GM18517 (cell line): ENCODE measurements at regions not wholly inside any gene's neighbourhood (a gene's known extent, or its start where the extent isn't known, plus 50 kb on each side); places are given as distances from the start of the nearest gene placed in this dataset.
"Not testable (repeated sequence)": the region's sequence is repeated elsewhere in the genome, so short reads cannot be mapped to it uniquely, and the experiment has no call there.

ENCODE experiments used
- ATAC-seq: cut with Tn5 transposase; IDR thresholded peaks from one replicate; pipeline ENCODE4 v1.9.1; 2021; ENCODE audit warnings: mild to moderate bottlenecking, moderate library complexity; ENCODE audit not compliant: unreplicated experiment

DNA sequence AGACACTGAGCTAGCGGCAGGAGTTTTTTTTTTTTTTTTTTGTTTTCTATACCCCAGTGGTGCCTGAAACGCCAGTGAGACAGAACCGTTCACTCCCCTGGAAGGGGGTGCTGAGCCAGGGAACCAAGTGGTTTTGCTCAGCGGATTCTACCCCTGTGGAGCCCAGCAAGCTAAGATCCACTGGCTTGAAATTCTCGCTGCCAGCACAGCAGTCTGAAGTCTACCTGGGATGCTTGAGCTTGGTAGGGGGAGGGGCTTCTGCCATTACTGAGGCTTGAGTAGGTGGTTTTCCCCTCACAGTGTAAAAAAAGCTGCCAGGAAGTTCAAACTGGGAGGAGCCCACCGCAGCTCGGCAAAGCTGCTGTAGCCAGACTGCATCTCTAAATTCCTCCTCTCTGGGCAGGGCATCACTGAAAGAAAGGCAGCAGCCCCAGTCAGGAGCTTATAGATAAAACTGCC, 173.0 kb downstream of the DMAC1 start:
- not testable (repeated sequence) for ATAC-seq

DNA sequence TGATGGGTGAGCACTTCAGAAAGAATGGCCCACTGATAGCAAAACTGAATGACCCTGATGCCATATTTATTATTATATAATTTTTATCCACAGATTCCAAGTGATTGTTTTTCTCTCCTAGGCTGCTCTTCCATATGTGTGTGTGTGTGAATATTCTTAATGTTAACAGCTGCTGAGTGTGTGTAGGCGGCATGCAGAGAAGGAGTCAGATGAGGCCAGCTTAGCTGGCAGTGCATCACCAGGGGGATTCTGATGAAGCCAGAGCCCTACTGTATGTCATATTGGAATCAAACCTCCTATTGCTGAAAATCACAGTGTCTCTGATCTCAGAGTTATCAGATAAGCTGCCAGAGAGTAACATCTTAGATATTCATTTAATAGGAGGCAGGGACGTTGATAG, 177.1 kb downstream of the DMAC1 start:
- no peak for ATAC-seq

DNA sequence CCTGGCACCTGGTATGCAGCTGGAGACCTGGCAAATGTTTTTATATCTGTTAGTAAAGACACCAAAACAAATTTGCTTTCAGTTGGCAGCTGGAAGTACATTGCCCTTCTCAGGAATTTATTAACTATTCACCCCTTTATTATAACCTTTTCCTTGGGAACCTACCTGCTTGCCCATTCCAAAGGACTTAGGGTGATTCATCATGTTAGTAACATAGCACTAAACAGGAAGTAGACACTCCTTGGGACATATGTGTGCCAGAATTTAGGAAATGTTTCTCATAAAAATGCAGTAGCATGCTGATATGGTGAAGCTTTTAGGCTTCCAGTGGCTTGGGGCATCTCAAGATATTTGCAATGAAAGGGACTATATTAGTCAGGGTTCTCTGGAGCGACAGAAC, 184.2 kb downstream of the DMAC1 start:
- no peak for ATAC-seq

DNA sequence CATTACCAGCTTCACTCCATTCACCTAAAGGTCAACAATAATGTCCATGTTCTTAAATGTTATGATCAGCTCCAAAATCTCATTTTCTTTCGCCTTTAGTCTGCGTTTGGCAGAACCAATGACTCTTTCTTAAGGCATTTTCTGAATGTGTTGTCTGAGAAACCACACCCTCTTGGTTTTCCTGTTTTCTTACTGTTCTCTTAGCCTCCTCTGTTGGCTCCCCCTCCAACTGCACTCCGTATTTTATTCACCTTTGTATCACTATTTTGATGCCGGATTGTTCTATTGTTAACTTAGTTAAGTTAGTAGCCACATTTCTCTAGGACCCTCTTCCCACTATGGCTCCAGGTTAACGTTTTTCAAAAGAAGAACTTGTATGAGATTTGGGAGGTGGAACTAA, 185.6 kb downstream of the DMAC1 start:
- no peak for ATAC-seq

DNA sequence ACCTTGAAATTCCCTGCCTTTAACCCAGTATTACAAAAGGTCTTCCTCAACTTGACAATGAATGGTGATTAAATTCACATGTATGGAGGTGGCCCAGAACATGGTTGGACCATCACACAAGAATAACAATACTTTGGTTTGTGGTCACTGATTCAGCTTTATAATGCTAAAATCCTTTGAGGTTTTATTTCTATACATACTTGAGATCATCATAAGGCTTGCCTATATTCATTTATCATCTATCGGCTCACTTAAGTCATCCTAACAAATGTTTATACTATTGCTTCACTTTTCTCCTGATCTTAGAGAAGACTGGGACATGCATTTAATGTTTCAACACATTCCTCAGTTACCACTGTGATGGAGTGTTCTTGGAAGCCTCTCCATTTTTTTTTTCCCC, 191.3 kb downstream of the DMAC1 start:
- no peak for ATAC-seq

DNA sequence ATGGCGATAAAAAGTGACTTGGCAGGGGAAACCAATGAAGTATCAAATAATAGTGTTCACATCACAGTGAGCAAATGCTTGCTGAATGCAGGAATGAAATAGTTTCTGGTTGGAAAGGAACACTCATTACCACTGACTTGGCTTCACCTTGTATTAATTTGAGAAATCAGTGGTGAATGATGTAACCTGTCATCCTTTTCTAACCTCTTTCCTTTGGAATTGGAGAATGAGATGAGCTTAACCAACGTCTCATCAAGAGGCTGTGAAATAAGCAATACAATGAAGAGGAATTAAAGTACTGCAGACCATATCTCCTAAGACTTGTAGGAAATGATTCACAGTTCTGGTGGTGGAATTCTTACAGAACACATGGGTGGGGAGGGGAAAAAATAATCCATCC, 192.2 kb downstream of the DMAC1 start:
- ATAC-seq: no peak

DNA sequence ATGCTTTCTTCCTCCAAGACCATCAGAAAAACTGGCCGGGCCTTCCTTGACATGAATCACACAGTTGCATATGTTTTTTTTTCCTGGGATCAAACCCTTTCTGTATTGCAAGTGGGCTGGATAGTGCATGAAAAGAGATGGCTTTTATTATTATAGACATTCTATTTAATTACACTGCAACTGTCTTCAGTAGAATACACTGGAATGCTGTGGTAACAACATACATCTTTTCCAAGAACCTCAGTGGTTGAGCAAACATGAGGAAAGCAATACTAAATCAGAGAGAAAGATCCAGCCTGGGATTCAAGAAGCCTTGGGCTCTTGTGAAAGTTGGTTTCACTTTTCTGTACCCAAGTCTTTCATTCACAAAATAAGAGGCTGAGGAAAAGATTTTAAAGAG, 193.0 kb downstream of the DMAC1 start:
- ATAC-seq: no peak

DNA sequence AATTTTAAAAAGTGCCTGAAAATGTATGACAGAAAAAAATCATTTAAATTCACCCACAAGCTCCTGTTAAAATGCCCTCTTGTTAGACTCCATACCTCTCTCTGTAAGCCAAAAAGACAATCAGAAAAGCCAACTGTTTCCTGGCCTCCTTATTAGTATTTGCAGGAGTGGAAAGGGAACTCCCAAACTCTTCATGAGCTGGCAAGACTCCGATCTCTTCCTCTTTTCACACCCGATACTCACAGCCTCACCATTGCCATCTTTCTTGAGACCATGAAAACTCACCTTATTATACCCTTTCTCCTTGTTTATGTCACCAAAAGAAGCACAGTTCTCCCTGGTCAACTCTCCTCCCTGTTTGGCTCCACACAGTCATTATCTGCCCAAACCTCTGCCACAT, 197.8 kb downstream of the DMAC1 start:
- ATAC-seq: no peak

DNA sequence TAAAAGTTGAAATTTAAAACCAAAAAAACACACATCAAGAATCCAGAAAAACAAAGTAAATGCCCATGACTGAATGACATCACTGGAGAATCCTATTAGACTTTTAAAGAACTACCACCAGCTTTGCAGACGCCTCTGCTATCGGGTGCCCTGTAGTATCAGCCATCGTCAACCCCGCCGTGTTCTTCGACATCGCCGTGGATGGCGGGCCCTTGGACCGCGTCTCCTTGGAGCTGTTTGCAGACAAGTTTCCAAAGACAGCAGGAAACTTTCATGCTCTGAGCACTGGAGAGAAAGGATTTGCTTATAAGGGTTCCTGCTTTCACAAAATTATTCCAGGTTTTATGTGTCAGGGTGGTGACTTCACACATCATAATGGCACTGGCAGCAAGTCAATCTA, 201.9 kb downstream of the DMAC1 start:
- no peak for ATAC-seq

DNA sequence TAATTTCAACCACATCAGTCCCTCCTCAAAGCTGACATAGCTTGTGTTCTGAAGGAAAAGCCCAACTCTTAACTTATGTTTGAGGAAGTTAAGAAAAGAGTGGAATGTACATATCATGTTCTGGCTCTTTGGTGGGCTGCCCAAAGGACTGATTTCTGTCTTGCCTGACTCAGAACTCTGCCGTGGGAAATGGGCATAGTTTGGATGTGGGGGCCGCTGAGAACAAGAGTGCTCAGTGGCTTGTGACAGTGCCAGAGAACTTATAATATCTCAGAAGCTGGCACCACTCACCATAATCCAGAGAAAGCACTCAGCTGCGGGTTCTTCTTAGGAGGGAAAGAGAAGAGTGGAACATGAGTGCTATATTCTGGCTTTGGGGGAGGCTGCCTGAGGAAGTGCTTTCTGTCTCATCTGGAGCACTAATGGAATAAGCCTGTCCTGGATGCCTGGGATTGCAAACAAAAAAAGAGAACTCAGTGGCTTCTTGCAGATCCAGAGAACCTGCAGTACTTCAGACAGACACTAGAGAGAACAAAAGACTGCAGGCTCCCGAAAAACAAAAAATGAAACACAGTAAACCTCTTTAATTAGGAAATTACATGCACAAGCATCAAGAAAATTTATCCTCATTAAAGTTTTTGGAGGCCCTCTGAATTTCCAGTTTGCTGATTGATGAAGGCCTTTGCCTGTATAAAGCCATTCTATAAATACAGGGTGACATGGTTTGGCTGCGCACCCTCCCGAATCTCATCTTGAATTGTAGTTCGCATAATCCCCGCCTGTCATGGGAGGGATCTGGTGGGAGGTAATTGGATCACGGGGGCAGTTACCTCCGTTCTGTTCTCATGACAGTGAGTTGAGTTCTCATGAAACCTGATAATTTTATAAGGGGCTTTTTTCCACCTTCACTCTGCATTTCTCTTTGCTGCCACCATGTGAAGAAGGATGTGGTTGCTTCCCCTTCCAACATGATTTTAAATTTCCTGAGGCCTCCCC, 207.0 kb downstream of the DMAC1 start:
- ATAC-seq: no peak

DNA sequence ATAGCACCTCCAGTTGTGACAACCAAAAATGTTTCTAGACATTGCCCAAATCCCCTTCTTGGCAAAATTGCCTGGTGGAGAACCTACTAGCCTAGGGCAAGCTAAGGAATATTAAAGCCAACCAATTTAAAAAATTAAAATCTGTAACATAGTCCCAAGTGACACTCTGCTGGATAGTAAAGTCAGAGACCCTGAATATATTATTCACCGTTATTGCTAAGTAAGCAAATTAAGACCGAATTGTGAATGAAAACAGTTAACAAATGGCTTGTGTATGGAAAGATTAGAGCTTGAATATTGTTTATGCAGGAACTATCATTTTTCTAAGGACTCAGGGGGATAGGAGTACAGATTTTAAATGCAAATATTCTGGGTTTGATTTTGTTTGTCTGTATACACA, 208.1 kb downstream of the DMAC1 start:
- ATAC-seq: no peak

DNA sequence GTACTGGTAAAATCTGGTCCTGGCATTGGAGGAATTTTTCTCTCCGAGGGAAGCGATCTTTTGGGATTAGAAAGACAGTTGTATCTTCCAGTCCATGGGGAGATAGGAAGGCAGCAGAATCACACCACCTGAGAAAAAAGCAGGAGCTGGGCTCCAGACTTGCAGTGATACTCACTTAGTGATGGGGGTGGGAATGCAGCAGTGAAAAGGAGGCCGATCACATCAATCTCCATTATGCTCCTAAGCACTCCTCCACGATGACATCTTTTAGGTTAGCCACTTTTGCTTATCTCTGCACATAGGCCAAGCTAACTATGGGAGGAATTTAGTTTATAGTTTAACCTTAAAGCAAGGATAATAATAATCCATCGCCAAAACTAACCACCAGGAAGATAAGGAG, 219.0 kb downstream of the DMAC1 start:
- ATAC-seq: no peak

DNA sequence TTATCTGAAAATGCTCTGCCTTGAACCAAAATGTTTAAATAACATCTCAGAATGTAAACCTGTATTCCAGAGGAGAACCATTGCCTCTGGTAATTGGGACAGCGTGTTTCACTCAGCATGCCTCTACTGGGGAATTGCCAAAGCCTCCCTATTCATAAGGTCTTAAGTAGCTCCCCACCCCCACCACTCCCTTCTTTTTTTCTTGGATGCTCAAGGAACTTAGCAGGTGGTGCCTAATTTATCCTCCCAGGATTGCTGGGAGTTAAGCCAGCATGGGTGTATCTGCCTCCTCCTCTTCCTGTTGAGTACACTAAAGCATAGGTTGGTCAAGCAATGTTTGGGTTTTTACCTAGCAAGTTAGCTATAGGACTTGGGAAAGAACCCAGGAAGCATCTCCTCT, 220.2 kb downstream of the DMAC1 start:
- no peak for ATAC-seq

DNA sequence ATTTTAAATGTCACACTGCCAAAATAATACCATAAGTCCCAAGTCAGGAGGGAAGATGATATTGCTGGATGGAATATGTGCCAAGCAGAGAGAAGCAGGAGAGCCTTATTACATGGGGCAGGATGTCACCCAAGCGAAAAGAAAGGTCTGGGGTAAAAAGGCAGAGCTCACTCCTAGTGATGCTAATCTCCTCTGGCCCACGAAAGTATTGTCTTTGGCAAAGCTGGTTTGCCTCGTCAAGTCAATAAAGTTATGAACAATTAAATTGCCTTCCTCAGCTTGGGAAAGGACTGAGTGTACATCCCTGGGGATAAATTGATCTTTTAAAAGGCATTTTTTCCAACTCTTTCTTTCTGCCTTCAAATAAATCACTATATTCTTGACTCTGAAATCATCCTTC, 220.6 kb downstream of the DMAC1 start:
- no peak for ATAC-seq

DNA sequence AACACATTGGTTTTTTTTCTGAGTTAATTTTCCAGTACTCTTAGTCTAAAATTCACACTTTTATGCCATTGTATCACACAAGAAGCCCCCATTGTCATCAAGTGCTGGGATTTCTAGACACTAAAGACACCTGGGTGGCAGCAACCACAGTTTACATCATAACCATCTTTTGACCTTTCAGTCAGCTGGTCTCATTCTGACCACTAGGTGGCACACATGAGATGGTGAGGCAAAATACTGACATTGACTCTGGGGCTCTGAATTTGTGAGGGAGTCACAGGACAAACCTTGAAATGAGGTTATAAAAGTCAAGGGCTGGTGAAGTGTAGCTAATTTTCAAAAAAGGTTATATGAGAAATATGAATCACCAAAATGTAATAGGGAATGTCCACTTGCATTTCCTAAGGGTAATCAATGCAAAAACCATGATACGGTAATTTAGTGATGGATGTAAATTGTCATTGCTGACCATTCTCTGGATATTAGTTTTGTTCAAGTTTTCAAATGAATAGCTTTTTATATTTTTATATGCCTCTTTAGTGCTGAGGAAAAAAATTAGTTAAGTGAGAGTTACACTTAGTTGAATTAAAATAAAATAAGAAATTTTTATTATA, 229.4 kb downstream of the DMAC1 start:
- ATAC-seq: peak; percentile 82

DNA sequence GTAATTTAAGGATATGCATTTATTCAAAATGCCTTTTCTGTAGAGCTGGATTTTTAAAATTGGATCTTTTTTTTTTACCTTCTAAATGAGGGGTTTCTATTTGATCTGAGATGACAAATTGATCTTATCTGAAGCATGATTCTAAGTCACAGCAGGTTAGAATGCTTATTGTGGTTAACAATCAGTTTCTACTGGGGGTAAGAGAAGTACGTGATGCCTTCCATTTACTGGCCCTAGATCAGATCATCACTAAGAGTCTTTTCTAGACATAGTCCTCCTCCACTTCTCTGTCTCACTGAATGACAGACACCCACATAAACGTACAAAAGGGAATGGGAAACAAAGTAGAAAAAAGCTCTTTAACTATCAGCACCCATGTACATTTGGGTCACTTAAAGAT, 231.9 kb downstream of the DMAC1 start:
- no peak for ATAC-seq

DNA sequence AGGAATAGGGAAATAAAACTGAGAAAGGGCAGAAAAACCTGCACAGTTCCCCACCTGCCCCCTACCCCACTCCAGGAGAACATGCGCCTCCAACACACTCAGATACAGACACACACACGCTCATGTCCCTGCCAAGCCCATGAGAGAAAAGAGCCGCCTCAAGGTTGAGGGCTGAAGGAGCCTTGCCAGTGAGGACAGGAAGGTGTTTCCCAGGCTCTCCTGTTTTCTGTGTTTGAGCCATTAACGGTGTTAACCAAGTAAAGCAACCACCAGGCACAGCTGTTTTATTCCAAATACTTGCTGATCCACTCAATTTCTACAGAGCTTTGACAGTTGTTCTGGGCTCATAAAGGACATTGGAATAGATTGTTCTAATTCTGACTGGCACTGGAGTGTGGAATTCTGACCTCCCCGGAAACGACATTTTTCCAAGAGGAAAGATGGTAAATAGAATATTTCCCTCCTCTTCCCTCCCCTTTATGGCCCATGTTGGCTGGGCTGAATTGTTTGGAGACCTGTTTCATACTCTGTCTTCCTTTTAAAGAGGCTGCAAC, 238.0 kb downstream of the DMAC1 start:
- ATAC-seq: no peak

DNA sequence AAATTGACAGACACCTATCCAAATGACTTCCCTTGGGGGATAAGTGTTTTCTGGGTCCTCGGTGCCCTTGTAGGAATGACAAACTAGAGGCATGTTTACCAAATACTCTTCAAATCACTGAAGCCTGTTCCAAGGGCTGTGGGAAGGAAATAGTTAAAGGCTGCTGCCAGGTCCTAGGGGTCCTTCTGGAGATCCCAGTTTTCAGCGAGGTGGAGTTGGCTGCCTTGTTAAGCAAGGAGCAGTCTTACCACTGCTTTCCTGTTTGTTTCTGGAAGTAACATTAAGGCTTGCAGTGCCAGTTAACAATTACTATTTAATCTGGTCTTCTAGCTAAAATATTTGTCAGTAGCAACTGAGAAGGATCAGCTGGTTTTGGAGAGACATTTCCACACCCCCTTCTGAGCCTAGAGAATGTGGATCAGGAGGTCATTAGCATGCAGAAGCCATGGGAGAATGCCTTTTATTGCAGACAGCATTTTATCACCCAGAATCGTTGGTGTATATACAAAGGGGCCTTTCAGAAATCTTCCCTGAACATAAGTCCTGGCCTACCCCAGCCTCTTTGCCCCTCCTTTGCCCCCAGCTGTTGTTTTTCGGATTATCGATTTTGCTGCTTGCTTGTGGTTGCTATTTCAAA, 238.8 kb downstream of the DMAC1 start:
- no peak for ATAC-seq

DNA sequence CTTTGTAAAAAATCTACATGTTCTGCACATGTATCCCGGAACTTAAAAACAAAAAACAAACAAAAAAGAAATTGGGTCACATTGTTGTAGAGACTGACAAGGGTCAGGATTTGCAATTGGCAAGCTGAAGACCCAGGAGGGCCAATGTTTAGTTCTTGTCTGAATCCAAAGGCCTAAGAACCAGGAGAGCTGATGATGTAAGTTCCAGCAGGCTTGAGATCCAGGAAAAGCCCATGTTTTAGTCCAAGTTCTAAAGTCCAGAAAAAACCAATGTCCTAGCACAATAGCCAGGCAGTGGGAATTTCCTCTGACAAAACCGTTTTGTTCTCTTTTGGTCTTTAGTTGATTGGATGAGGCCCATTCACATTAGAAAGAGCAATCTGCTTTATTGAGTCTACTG, 244.9 kb downstream of the DMAC1 start:
- ATAC-seq: no peak

DNA sequence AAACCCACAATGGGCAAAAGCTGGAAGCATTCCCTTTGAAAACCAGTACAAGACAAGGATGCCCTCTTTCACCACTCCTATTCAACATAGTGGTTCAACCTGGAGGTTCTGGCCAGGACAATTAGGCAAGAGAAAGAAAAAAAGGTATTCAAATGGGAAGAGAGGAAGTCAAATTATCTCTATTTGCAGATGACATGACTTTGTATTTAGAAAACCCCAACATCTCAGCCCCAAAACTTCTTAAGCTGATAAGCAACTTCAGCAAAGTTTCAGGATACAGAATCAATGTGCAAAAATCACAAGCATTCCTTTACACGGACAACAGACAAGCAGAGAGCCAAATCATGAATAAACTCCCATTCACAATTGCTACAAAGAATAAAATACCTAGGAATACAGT, 246.9 kb downstream of the DMAC1 start:
- not testable (repeated sequence) for ATAC-seq

DNA sequence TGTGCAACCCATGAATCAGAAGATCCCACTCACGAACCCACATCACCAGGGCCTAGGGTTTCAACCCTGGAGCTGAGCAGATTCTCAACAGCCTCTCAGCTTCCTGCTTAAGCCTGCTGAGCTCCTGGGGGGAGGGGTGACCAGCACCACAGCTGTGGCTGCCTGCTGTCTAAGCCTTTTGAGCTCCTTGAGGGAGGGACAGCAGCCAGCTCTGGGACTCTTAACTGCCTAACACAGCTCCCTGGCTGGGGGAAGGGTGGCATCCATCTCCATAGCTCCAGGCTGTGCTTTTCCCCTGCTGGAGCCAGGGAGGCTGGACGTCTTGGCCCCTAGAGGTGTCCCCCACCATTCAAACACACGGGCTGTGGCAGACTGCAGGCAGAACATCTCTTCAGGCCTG, 250.3 kb downstream of the DMAC1 start:
- no peak for ATAC-seq

DNA sequence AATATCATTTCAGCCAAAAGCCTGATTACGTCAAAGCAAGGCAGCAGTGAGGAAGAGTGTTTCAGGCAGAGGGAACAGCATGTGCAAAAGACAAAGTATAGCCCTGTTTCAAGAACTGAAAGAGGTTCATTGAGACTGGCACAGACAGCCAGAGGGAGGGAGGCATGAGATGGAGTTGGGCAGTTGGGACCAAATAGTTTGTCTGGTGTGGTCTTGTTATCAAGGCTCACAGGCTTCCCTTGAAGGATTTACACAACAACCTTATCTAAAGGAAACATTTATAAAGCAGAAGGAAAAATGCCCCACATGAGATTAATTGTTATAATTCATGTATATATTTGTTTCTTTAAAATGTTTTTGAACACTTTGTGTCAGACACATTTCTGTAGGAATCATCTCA, 253.3 kb downstream of the DMAC1 start:
- ATAC-seq: no peak
